H1 (cell line): ENCODE measurements at regions not wholly inside any gene's neighbourhood (a gene's known extent, or its start where the extent isn't known, plus 50 kb on each side); places are given as distances from the start of the nearest gene placed in this dataset.

Experiments
- ASH2L ChIP-seq: fragments of 200-600, 300-600 bp; sonication (generic); IDR thresholded peaks from one replicate; pipeline ENCODE4 v1.7.1; 2017; ENCODE audit warnings: low read length
- GABPA ChIP-seq: IDR thresholded peaks from 2 replicates; pipeline ENCODE4 v1.6.1; 2011; ENCODE audit warnings: mild to moderate bottlenecking, low read length, moderate library complexity, borderline replicate concordance; ENCODE audit not compliant: insufficient read depth
- GTF2F1 ChIP-seq: IDR thresholded peaks from 2 replicates; pipeline ENCODE4 v1.6.1; 2012; ENCODE audit warnings: low read depth, low read length, improper control_type of control experiment, borderline replicate concordance
- HDAC2 ChIP-seq, 2 experiments: fragments of 300-600 bp in 1 of 2; sonication (generic) in 1 of 2; IDR thresholded peaks; 2 replicates each; pipeline ENCODE4 v1.6.1; 2011 to 2012; ENCODE audit warnings: low read depth in 2 of 2, low read length in 2 of 2, mild to moderate bottlenecking in 2 of 2, moderate library complexity in 2 of 2, borderline replicate concordance in 1 of 2, inconsistent platforms in 1 of 2
- POLR2A ChIP-seq, 2 experiments: IDR thresholded peaks; 1 replicate in 1 of 2; 2 replicates in 1 of 2; pipeline ENCODE4 v1.6.1; 2011; ENCODE audit warnings: low read depth in 2 of 2, low read length in 2 of 2, mild to moderate bottlenecking in 2 of 2; ENCODE audit errors: control extremely low read depth in 1 of 2
- POLR2AphosphoS5 ChIP-seq: IDR thresholded peaks from 2 replicates; pipeline ENCODE4 v1.6.1; 2011; ENCODE audit warnings: low read depth, low read length
- RNF2 ChIP-seq: fragments of 200-900, 300-1000 bp; sonication (generic); IDR thresholded peaks from 2 replicates; pipeline ENCODE4 v1.7.1; 2016; ENCODE audit warnings: borderline replicate concordance, low read depth, mild to moderate bottlenecking, antibody characterized with exemption, low read length; ENCODE audit not compliant: poor library complexity, severe bottlenecking; ENCODE audit errors: missing control alignments
- SIN3A ChIP-seq, 2 experiments: IDR thresholded peaks in 1 of 2; conservative IDR thresholded peaks in 1 of 2; 2 replicates each; pipeline ENCODE4 v1.6.1; 2011 to 2012; ENCODE audit warnings: low read length in 2 of 2, improper control_type of control experiment in 1 of 2, low read depth in 1 of 2, mild to moderate bottlenecking in 1 of 2
- TF ChIP-seq, protein P1 (sequence below), 3 experiments: IDR thresholded peaks; 1 replicate in 2 of 3; 2 replicates in 1 of 3; pipeline versions ENCODE4 v1.5.1 to v1.6.1; 2011; ENCODE audit warnings: low read length in 3 of 3, mild to moderate bottlenecking in 3 of 3, inconsistent platforms in 2 of 3, low read depth in 1 of 3, moderate library complexity in 1 of 3; ENCODE audit not compliant: insufficient read depth in 1 of 3; ENCODE audit errors: control extremely low read depth in 1 of 3
- TF ChIP-seq, protein P2 (sequence below): IDR thresholded peaks from 2 replicates; pipeline ENCODE4 v1.6.1; 2012; ENCODE audit warnings: inconsistent platforms
- TF ChIP-seq, protein P3 (sequence below): IDR thresholded peaks from 2 replicates; pipeline ENCODE4 v1.6.1; 2012; ENCODE audit warnings: inconsistent platforms

DNA sequence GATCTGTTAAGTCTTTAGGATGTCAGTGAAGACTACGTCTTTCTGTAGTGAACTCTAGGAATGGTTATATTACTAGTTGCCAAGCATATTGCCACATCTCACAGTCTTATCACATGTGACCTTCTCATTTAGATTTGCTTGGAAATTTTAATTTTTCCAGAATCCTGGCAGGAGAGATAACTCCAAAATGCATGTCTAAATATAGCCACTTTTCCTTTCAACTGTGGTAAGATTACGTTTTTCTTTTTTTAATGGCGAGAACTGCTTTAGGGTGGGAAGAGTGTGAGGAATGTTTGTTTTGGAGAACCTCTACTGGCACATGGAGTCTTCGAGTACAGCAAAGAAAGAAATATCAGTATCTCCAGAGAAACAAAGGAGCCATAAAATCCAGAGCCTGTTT, 91.7 kb upstream of the ADAMTSL1 start:
- TF ChIP-seq POLR2A (IDR thresholded peaks at IDR 0.05; ENCODE audit: control extremely low read depth in 1 of 2, low read depth in 2 of 2, low read length in 2 of 2) (no peak), GABPA (no peak), GTF2F1 (no peak), POLR2AphosphoS5 (no peak), SIN3A (conservative IDR thresholded peaks at IDR 0.05 in 1 of 2, IDR thresholded peaks at IDR 0.05 in 1 of 2; ENCODE audit: low read depth in 1 of 2, low read length in 2 of 2) (no peak), RNF2 (no peak), ASH2L (no peak), HDAC2 (IDR thresholded peaks at IDR 0.05; ENCODE audit: borderline replicate concordance in 1 of 2, low read depth in 2 of 2, low read length in 2 of 2) (no peak)
- TF ChIP-seq, protein P1, sequence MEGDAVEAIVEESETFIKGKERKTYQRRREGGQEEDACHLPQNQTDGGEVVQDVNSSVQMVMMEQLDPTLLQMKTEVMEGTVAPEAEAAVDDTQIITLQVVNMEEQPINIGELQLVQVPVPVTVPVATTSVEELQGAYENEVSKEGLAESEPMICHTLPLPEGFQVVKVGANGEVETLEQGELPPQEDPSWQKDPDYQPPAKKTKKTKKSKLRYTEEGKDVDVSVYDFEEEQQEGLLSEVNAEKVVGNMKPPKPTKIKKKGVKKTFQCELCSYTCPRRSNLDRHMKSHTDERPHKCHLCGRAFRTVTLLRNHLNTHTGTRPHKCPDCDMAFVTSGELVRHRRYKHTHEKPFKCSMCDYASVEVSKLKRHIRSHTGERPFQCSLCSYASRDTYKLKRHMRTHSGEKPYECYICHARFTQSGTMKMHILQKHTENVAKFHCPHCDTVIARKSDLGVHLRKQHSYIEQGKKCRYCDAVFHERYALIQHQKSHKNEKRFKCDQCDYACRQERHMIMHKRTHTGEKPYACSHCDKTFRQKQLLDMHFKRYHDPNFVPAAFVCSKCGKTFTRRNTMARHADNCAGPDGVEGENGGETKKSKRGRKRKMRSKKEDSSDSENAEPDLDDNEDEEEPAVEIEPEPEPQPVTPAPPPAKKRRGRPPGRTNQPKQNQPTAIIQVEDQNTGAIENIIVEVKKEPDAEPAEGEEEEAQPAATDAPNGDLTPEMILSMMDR (IDR thresholded peaks at IDR 0.05; ENCODE audit: control extremely low read depth in 1 of 3, insufficient read depth in 1 of 3, low read depth in 1 of 3, low read length in 3 of 3), result no peak
- TF ChIP-seq, protein P2, sequence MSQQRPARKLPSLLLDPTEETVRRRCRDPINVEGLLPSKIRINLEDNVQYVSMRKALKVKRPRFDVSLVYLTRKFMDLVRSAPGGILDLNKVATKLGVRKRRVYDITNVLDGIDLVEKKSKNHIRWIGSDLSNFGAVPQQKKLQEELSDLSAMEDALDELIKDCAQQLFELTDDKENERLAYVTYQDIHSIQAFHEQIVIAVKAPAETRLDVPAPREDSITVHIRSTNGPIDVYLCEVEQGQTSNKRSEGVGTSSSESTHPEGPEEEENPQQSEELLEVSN, result no peak
- TF ChIP-seq, protein P3, sequence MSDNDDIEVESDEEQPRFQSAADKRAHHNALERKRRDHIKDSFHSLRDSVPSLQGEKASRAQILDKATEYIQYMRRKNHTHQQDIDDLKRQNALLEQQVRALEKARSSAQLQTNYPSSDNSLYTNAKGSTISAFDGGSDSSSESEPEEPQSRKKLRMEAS, result no peak
